ENCODE measurements at regions not wholly inside any gene's neighbourhood (a gene's known extent, or its start where the extent isn't known, plus 50 kb on each side); places are given as distances from the start of the nearest gene placed in this dataset.

DNA sequence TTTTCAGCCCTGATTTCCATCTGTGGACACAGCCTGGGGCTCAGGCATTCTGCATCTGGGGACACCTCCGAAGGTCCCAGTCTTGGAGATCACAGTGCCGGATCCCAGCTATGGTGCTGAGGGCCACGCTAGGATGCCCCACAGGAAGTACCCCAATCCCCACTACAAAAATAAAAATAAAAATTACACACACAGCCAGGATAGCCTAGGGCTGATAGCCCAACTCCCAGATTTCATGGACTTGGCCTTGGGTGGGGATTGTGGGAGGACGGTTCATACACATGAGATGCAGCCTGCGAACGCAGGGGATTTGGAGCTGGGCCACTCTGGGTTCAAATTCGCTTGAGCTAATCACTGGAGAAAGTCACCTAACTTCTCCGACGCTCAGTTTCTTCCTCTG is 237.7 kb downstream of the BUD13 start:
- TF ChIP-seq POLR2A (IDR thresholded peaks at IDR 0.05; ENCODE audit: low read length) (no peak), MAFK (IDR thresholded peaks at IDR 0.05; ENCODE audit: partially characterized antibody) (no peak), EP300 (IDR thresholded peaks at IDR 0.05) (no peak), HEYL (CRISPR knock-in tag; IDR thresholded peaks at IDR 0.05) (no peak), ELK1 (IDR thresholded peaks at IDR 0.05; ENCODE audit: low read depth, low read length) (no peak), SREBF2 (IDR thresholded peaks at IDR 0.05) (no peak), SMC3 (IDR thresholded peaks at IDR 0.05) (no peak), JUN (IDR thresholded peaks at IDR 0.05) (no peak), BHLHE40 (IDR thresholded peaks at IDR 0.05; ENCODE audit: low read depth, low read length) (no peak), REST (IDR thresholded peaks at IDR 0.05) (no peak)
- TF ChIP-seq, protein P1, sequence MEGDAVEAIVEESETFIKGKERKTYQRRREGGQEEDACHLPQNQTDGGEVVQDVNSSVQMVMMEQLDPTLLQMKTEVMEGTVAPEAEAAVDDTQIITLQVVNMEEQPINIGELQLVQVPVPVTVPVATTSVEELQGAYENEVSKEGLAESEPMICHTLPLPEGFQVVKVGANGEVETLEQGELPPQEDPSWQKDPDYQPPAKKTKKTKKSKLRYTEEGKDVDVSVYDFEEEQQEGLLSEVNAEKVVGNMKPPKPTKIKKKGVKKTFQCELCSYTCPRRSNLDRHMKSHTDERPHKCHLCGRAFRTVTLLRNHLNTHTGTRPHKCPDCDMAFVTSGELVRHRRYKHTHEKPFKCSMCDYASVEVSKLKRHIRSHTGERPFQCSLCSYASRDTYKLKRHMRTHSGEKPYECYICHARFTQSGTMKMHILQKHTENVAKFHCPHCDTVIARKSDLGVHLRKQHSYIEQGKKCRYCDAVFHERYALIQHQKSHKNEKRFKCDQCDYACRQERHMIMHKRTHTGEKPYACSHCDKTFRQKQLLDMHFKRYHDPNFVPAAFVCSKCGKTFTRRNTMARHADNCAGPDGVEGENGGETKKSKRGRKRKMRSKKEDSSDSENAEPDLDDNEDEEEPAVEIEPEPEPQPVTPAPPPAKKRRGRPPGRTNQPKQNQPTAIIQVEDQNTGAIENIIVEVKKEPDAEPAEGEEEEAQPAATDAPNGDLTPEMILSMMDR (IDR thresholded peaks at IDR 0.05) = no peak
